ENCODE measurements at regions not wholly inside any gene's neighbourhood (a gene's known extent, or its start where the extent isn't known, plus 50 kb on each side); places are given as distances from the start of the nearest gene placed in this dataset.

GRCh38 chr14:56870336-56870735, 60.1 kb upstream of the OTX2 start:
- TF ChIP-seq EP300 (IDR thresholded peaks at IDR 0.05): no peak
- Histone ChIP-seq H3K27ac (replicated peaks in 1 of 4) (no peak overlapping the region), H3K4me1 (no peaks in the 10 kb centered on the region), H3K9me3 (no peaks in the 10 kb centered on the region), H3K4me3 (no peak overlapping the region), H3K36me3 (no peaks in the 10 kb centered on the region), H3K27me3 (no peaks in the 10 kb centered on the region)
- 76% methylated on average over 2 of the region's 2 CpGs for WGBS
- peak; percentile 80 for DNase-seq (ENCODE audit: extremely low spot score)
- intact Hi-C loops (cut with DNase I): no loop called here

GRCh38 chr14:56868660-56869059, 58.4 kb upstream of the OTX2 start:
- Histone ChIP-seq H3K27me3 (peaks cover 0 to 10% (median 0%) of the 10 kb centered on the region in 4 donors), H3K9me3 (no peaks in the 10 kb centered on the region), H3K4me3 (no peak overlapping the region), H3K27ac (replicated peaks in 1 of 4) (no peak overlapping the region), H3K36me3 (no peaks in the 10 kb centered on the region), H3K4me1 (no peaks in the 10 kb centered on the region)
- whole genome bisulfite sequencing: 84% methylated on average over 5 of the region's 5 CpGs
- intact Hi-C loops (cut with DNase I): no loop called here
- DNase-seq (ENCODE audit: extremely low spot score): no peak
- TF ChIP-seq POLR2A (IDR thresholded peaks at IDR 0.05; ENCODE audit: low read depth) (no peak), EP300 (IDR thresholded peaks at IDR 0.05) (no peak), CTCF (IDR thresholded peaks at IDR 0.05) (no peak), POLR2AphosphoS5 (IDR thresholded peaks at IDR 0.05) (no peak)

- TF ChIP-seq EP300 (IDR thresholded peaks at IDR 0.05) (no peak), CTCF (IDR thresholded peaks at IDR 0.05) (no peak), POLR2AphosphoS5 (IDR thresholded peaks at IDR 0.05) (no peak), POLR2A (IDR thresholded peaks at IDR 0.05; ENCODE audit: low read depth) (no peak)
- Histone ChIP-seq H3K9me3 (no peaks in the 10 kb centered on the region), H3K4me1 (no peaks in the 10 kb centered on the region), H3K27me3 (peaks cover 0 to 24% (median 0%) of the 10 kb centered on the region in 4 donors), H3K36me3 (no peaks in the 10 kb centered on the region), H3K4me3 (no peak overlapping the region), H3K27ac (replicated peaks in 1 of 4) (no peak overlapping the region)
- no peak for DNase-seq (ENCODE audit: extremely low spot score)
- WGBS: 64% methylated on average over 5 of the region's 5 CpGs
- intact Hi-C loops (cut with DNase I): no loop called here
Observed at GRCh38 chr14:56862836-56863235, 52.6 kb upstream of the OTX2 start.

DNA sequence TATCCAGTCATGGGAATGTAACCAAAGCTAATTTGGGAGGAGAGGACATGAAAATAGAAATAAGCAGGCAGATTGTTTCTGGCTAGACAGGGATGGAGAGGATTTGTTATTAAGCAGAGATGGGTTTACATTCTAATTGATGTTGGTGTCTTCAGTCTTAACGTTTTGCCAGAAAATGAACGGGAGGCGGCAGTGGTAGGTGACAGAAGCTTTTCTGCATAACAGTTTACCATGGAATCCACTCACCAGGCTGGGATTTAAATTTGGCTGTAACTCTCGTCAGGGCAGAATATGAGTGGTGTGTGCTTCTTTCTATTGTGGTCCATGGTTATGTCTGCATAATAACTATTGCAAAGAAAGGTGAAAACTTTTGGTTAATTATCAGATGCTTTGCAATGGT, 50.2 kb upstream of the OTX2 start:
- 32% methylated on average over 4 of the region's 4 CpGs for WGBS
- no peak for TF ChIP-seq EP300 (IDR thresholded peaks at IDR 0.05)
- no peak for TF ChIP-seq POLR2AphosphoS5 (IDR thresholded peaks at IDR 0.05)
- TF ChIP-seq CTCF (IDR thresholded peaks at IDR 0.05): no peak
- no peak for TF ChIP-seq POLR2A (IDR thresholded peaks at IDR 0.05; ENCODE audit: low read depth)
- intact Hi-C loops (cut with DNase I): no loop called here
- H3K27me3 ChIP-seq: peaks cover 0 to 44% (median 4%) of the 10 kb centered on the region in 4 donors
- DNase-seq (ENCODE audit: extremely low spot score): no peak
- H3K27ac ChIP-seq (replicated peaks in 1 of 4): no peak overlapping the region
- H3K9me3 ChIP-seq: no peaks in the 10 kb centered on the region
- H3K4me3 ChIP-seq: no peak overlapping the region
- no peaks in the 10 kb centered on the region for H3K4me1 ChIP-seq
- H3K36me3 ChIP-seq: no peaks in the 10 kb centered on the region
